HG02981 (cell line): ENCODE measurements at regions not wholly inside any gene's neighbourhood (a gene's known extent, or its start where the extent isn't known, plus 50 kb on each side); places are given as distances from the start of the nearest gene placed in this dataset.

Experiments used
- ATAC-seq: cut with Tn5 transposase; IDR thresholded peaks from one replicate; pipeline ENCODE4 v1.9.1; 2021; ENCODE audit warnings: mild to moderate bottlenecking, moderate library complexity; ENCODE audit not compliant: unreplicated experiment

DNA sequence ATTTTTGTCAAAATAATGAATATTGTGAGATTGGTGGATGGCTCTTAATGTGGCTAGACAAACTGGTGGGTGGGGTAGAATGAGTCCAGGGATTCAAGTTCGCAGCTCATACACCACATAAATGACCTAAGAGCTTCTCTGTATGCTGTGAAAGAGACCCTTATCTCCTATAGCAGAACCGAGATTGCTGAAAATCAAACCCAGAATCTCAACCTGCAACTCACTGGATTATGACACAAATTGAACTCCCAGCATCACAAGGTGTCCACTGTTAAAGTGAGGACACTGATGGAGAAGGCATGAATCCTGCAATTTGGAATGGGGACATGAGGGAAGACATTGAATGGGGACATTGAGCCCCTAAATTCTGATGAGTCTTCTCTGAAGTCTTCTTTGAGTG lies 51.3 kb upstream of the CNKSR3 start:
- ATAC-seq, result no peak

DNA sequence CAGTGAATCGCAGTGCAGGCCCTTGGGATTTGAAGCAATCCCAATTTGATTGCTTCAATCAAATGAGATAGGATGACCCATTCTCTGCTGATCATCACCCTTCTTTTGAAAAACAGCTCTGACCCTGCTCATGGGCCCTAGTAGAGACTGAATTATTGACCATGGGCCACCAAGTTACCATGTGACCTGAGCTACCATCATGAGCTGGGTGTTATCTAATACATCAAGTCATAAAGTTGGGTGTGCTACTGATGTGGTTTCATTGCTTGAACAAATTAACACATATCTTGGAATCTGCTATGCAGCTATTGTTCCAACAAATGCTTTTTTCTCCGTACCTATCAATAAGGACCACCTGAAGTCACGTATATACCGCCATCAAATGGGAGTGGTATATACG lies 54.8 kb upstream of the CNKSR3 start:
- ATAC-seq, result no peak

- no peak for ATAC-seq
These were observed 56.4 kb upstream of the CNKSR3 start for GRCh38 chr6:154566866-154567265.

DNA sequence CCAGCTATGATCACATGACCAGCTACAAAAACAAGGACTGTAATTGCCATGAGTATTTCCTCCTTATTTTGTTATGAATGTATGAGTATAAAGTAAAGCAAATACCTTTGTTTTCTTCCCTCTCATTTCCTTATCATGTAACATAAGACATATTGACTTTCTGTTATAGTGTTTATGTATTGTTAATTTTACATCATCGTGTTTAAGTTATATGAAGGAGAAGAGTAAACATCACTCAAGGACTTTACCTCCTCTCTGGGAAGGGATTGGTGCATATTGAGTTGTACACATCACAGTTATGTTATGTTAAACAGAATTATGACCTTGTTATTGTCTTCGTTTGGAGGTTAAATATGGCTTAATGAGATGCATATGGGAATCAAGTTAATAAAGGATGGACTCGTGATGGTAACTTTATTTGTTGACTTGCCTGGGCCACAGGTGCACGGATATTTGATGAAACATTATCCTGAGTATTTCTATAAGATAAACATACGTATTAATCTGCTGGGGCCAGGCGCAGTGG lies 57.3 kb upstream of the CNKSR3 start:
- ATAC-seq, result no peak

DNA sequence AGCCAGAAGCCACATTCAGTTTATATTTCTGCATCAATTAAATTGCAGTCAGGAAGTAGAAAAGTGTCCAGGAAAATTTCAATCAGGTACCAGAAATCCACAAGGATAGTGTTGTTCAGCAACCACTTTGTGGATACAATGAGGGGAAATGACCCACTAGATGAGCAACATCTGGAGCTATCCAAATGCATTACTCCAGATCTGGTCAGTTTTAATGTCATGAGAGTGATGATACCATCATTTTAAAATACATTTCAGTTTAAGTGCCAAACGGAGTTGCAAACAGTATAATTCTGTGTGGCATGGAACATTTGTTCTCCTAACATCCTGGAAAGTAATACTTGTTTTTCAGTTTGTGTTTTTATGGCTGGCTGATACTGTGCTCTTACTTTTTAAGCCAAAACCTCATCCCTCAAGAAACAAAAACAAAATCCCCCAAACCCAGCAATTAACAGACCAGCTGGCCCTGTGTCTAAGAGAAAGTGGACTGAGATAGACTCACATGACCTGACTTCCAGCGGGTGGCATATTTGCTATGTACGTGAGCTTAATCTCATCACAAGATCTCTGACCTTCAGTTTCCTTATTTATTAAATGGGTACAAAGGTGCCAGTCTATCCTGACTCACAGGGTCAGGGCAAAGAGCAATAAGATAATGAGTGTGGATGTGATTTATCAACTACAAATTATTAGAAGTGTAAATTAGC lies 58.8 kb upstream of the CNKSR3 start:
- no peak for ATAC-seq

- no peak for ATAC-seq
These were observed 60.0 kb upstream of the CNKSR3 start for GRCh38 chr6:154570505-154570904.

DNA sequence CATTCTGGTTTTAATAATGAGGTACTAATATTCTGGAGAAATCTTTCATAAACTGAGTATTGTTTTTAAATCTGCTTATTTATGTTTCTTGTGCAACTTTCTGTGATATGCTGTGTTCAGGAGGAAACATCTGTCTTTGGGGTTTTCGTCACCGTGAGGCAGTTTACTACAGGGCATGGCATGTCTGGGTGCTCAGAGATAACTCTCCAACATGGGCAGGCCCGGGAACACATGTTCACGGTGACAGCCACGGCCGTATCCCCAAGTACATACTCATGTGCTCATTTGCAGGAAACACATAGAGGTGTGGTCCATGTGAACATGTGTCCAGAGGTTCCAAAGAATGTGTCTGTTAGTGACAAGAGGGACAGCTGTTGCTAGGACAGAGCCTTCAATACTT lies 62.1 kb upstream of the CNKSR3 start:
- ATAC-seq, result no peak

DNA sequence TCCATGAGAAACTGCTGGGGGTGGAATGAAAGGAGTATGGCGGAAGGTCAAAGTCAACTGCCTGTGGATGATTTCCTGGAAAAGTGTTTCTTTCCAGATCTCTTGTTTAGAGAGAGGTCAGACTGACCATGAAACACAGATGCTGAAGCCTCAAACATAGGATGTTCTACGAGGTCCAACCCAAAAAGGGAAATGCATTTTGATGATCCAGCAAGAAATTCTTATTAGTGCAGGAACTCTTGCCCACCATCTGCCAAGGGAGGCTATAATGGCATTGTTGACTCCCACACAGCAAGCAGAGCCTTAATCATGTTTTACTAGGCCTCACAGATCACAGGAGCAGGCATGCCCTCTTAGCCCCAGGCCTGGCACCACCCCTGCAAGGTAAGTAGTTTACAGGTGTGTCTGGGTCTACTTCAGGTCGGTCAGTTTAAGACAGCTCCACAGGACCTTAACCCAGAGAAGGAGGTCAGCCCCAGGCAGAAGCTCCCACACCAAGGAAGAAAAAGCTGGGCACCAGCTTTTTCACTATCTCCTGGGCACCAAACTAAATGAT lies 67.6 kb upstream of the CNKSR3 start:
- no peak for ATAC-seq

- ATAC-seq, result no peak
These were observed 68.6 kb upstream of the CNKSR3 start for GRCh38 chr6:154579046-154579445.

GRCh38 chr6:154579485-154579884 lies 69.0 kb upstream of the CNKSR3 start:
- no peak for ATAC-seq

DNA sequence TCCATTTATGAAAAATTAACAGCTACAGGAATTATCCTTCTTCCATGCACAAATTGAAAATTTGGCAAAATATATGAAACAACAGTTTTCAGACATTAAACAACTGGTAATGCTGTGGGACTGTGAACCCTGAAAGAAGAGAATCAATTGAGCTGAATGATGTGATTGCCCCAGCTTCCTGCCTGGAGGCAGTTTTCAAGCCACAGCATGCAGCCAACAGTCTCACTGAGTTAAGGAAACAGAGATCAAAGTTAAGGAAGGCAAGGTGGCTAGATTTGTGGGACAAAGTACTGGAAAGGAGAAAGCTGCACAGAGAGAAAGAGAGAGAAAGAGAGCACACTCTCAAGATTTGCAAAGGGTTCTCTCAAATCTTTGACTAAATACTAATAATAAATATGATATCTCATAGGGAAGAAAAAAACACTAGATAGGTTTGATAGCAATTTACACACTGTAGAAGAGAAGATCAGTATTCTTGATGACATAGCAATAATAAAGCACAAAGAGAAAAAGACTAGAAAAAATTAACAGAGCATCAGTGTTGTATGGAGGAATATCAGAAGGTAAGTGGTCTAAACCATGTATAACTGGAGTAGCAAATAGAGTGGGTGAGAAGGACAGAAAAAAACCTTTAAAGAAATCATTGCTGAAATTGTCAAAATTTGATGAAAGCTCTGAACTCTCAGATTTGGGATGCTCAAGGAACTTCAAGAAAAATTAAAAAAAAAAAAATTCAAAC lies 70.1 kb upstream of the CNKSR3 start:
- no peak for ATAC-seq

- ATAC-seq, result no peak
These were observed 72.2 kb upstream of the CNKSR3 start for GRCh38 chr6:154582696-154583095.

GRCh38 chr6:154583546-154584188 lies 73.2 kb upstream of the CNKSR3 start:
- no peak for ATAC-seq

GRCh38 chr6:154590756-154591155 lies 80.3 kb upstream of the CNKSR3 start:
- no peak for ATAC-seq

GRCh38 chr6:154591234-154591633 lies 80.7 kb upstream of the CNKSR3 start:
- ATAC-seq, result no peak

DNA sequence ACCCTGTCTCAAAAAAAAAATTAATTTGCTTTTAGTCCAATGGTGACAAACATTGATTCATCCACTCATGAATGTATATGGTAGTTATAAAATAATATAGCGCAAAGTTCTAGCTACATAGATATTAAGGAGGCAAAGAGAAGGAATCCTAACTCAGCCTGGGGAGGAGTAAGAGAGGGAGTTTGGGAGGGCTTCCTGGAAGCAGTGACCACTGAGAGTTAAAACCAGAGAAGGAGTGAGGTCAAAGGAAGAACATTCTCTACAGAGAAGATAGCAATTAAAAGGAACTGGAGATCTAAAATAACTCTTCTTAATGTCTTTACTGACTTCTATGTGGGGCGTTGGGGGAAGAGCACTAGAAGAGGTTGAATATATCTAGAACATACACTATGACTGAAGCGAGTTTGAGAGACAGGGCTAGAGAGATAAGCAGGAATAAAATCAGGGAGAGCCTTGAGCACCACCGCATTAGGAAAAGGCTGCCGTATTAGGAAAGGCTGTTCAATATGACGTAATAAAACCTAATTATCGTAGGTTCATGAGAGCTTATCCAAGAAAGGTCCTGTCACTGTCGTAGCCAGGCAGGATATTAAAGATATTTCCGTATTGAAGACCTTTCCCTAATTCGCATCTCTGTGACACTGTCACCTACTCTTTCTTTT lies 81.8 kb upstream of the CNKSR3 start:
- no peak for ATAC-seq

- ATAC-seq, result no peak
These were observed 82.6 kb upstream of the CNKSR3 start for GRCh38 chr6:154593122-154593521.

- ATAC-seq, result no peak
These were observed 84.2 kb upstream of the CNKSR3 start for GRCh38 chr6:154594496-154595198.

GRCh38 chr6:154595538-154595937 lies 85.1 kb upstream of the CNKSR3 start:
- no peak for ATAC-seq

GRCh38 chr6:154596009-154596408 lies 85.5 kb upstream of the CNKSR3 start:
- no peak for ATAC-seq
